SIG-M5 (cell line): ENCODE measurements at regions not wholly inside any gene's neighbourhood (a gene's known extent, or its start where the extent isn't known, plus 50 kb on each side); places are given as distances from the start of the nearest gene placed in this dataset.

Source experiments
- DNase-seq: peaks from one replicate; lab custom pipeline; 2025; lab: John Stamatoyannopoulos, UW

DNA sequence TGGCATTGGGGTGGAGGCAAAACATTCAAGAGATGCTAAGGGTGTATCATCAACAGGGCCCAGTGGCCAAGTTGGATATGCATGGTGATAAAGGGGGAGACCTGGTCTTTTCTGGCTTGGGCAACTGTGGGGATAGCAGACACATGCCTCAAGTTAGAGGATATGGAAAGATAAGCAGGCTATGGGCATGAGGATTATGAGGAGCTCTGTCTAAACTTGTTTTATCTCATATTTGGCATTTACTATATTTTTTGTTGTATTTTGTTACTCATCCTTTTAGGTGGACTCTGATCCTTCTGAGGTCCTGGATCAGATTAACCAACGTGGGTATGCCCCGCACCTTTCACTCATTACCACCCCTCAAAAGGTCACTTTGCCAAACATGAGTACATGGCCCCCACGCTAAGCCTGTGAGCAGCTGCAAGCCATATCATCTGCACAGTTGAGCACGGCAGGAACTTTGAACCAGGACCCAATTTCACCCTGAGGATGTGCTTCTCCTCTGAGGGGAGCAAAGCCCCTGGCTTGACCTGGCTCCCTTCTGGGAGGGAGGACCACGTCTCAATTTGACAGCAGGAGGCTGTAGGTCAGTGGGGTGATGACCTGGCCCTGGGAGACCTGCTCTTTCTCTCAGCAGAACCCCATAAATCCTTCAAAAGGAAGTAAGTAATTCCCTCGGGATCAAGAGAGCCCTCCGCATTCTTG is 71.1 kb upstream of the CD180 start:
- no peak for DNase-seq

DNA sequence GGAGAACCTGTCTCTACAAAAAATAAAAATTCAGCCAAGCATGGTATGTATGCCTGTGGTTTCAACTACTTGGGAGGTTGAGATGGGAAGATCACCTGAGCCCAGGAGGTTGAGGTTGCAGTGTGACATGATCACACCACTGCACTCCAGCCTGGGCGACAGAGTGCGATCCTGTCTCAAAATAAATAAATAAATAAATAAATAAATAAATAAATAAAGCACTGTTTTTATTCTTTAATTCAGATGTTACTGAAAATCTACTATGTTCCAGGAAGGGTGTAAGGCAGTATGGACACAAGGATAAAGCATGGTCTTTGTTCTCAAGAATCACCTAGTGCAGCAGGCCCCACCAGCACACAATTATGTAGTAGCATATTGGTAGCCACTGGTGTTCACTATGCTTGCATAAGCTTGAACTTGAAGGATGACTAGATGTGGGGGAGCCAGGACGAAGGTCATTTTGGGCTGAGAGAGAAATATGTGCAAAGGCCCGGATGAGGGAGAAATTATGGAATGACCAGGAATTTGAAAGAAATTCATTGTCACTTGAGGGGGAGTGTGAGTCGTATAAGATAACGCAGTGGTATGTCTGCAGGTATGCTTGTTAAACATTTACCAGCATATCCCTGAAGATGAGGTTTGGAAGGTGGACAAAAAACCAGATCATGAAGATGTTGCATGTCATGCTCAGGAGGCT is 70.2 kb upstream of the CD180 start:
- no peak for DNase-seq

DNA sequence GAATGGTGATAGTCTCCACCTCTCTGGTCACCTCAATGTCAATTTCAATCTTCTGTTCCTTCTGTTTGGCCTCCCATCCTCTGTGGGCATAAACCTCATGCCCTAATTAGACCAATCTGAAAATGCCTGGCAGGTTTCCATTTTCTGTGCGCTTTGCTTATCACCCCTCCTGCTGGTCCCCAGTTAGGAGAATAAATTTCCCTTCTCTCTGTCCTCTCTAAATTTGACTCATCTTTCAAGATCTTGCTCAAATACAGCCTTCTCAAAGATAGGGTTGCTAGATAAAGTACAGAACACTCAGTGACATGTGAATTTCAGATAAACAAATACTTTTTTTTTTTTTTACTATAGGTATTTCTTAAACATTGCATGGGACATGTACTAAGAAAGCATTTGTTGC is 69.4 kb upstream of the CD180 start:
- no peak for DNase-seq

DNA sequence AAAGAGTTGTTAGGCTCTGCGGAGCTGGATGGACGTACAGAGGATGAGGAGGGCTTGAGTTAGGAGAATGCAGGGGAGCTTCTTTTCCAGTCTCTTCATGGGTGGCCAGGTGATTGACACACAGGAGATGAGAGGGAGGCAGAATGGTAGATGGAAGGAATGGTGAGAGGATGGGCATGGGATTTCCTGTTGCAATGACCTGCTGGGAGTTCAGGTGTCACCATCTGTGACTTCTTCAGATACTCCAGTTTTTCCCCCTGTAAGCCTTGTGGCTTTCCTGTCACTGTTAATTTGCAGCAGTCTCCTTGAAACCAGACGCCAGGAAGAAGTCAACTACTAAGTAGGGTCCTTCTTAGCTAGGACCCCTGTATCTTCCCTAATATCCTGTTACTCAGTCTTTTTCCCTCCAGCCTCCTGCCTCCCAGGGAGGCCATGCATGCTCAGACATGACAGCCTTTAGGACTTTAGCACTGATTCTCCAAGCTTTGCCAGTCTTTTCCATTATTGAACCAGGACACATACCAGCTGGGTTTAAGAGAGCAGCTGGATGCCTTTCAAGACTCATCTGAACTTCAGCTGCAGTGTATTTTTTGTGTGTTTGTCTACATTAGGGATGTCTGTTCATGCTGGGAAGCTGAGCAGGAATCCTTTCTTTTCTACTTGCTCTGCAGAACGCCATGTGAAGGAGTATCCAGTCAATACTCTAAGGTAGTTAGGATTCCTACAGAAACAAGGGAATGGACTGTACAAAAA is 67.2 kb upstream of the CD180 start:
- no peak for DNase-seq

DNA sequence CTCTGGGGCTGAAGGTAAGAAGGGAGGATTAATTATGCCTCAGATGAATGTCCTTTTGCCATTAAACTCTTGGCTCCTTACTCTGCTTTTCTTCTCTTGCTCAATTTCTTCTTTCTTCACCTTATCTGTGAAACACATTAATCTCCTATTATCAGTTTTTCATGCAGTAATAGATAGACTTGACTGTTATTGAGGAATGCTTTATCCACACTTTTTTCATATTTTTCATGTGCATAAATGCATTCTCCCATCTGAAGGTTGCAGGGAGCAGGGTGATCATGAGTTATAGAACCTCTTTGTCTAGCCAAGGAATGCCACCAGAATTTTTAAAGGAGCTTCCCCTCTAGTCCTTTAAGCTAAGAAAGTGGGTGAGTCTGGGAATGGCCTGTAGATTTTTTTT is 66.4 kb upstream of the CD180 start:
- DNase-seq = no peak

DNA sequence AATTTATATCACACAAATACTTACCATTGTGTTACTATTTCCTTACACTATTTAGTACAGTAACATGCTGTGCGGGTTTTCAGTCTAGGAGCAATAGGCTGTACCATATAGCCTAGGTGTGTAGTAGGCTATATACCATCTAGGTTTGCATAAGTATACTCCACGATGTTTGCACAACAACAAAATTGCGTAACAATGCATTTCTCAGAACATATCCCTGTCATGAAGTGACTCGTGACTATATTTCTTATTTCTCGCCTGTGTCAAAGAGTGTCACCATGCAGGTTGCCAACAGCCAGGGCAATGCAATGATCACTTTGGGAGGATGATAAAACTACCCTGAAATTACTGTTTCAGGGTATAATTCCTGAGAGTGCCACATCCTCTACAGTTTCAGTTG is 65.6 kb upstream of the CD180 start:
- no peak for DNase-seq

DNA sequence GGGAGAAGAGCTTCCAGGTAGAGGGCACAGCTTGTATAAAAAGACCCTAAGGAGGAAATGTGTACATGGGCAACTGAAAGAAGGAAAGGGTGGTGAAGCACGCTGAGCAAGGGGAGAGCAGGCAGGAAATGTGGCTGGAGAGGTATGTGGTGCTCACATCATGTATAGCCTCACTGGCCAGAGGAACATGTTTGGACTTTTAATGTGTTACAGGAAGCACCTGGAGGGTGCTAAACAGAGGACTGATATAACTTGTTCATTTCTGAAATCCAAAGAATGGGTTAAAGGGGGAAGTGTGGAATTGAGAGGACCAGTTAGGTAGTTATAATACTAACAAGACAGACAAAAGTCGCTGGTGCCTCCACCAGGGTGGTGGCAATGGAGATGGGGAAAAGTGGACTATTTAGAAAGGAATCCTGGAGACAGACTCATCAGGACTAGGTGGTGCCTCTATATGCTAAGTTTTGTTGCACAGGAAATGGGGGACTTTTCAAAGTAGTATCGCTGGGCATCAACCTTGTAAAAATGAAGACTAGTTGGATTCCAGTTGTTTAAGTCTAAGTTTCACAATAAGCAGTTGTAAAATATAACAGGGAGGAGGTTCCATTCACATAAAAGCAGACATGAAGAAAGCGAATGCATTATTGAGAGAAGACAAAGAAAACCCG is 63.1 kb upstream of the CD180 start:
- no peak for DNase-seq

DNA sequence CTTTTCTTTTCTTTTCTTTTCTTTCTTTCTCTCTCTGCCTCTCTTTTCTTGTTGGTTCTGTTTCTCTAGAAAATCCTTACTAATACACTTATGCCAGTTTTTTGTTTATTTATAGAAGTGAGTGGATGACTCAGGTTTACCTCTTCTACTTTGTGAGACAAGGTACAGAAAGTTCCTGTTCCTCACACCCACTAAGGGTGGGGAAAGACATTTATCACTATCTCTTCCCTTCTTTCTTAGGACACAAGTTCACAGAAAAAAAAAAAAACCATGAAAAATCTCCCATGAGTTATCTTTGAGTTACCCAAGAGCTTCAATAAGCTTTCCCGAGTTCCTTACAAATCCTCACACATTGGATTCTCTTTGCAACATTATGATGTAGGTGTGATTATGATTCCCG is 60.9 kb upstream of the CD180 start:
- no peak for DNase-seq

DNA sequence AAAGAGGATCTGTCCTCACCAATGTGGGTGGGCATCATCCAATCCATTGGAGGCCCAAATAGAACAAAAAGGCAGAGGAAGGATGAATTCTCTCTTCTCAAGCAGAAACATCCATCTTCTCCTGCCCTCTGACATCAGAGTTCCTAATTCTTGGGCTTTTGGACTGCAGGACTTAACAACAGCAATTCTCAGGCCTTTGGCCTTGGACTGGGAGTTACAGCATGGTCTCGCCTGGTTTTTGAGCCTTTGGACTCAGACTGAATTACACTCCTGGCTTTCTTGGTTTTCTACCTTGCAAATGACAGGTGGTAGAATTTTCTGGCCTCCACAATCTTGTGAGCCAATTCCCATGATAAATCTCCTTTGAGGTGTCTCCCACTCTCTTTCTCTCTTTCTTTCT is 60.5 kb upstream of the CD180 start:
- DNase-seq = no peak

DNA sequence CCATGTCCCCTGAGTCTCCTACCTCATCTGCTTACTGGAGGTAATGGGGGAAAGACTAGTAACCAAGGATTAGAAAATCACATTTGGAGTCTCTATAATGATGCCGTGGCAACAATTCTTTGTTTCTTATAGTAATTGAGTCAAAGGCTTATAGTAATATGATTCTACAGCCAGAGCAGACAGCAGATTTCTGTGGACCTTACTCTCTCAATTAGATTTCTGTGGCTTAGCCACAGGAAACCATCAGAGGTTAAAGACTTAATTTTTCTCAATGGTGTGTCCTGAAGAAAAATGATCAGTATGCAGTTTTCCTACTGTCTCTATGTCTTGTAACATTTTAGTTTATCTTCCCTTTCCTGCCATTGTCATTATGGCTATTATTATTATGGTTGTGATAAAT is 59.3 kb upstream of the CD180 start:
- no peak for DNase-seq

DNA sequence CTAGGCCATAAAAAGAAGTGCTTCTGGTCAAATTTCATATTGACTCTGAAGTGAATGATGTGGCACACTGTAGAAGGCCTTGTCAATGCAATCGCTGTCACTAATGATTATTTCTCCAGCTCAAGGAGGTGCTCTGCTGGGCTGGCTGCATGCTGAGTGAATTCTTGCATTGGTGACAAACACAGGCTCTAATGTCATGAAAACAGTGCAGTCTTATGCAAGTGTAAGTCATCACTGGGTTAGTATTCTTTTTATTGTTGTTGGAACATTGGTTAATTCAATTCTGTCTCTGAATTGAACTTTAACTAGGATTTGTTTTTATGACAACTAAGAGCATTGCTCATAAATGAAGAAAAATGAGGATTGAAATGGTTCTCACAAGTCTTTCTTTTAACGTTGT is 57.3 kb upstream of the CD180 start:
- no peak for DNase-seq

DNA sequence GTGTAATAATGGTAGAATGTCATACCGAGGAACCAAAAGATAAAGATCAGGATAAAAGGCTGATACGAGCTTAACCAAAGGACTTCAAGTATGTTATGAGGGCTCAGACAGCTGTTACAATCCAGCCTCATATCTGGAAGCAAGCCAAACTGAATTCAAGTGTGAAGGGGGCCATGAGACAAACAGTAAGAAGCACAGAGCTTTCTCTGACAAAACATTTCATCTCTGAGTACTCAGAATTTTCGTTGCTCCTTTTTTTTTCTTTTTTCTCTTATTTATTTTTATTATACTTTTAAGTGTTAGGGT is 52.9 kb upstream of the CD180 start:
- no peak for DNase-seq

DNA sequence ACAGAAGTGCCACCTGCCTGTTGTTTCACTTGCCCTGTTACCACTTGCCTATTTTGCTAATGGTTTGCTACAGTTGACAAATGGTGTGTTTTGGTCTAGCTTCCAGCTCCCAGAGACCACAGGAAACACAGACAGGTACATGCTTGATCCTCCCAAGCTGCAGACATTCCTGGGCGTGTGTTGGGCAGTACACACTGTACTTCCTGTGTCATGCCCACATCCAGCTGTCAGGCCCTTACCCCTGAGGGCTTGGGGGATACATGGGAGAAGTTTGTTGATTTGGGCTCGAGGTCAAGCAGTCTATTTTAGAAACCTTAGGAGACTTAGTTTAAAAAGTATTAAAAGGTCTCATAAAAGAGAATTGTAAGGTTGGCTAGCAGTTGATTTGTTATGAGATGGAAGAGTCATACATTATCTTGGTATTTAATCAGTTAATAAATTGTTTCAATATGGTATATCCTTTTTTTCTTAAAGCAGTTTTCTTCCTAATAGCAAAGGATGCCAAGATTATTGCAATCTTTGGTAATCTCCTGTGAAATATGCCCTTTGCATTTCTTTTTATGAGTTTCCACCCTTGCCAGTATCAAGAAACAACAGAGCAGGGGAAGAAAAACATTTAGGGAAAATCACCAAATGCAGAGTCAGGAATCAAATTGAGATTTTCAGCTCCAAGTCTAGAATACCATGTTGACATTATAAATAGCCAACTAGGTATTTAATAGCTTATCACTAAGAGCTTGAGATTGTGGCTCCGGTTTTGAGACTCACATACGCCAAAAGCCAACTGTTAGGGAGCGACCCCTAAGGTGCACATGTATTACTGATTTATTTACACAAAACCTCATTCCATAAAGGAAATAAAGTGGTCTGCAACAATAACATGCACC is 52.3 kb upstream of the CD180 start:
- DNase-seq = no peak

DNA sequence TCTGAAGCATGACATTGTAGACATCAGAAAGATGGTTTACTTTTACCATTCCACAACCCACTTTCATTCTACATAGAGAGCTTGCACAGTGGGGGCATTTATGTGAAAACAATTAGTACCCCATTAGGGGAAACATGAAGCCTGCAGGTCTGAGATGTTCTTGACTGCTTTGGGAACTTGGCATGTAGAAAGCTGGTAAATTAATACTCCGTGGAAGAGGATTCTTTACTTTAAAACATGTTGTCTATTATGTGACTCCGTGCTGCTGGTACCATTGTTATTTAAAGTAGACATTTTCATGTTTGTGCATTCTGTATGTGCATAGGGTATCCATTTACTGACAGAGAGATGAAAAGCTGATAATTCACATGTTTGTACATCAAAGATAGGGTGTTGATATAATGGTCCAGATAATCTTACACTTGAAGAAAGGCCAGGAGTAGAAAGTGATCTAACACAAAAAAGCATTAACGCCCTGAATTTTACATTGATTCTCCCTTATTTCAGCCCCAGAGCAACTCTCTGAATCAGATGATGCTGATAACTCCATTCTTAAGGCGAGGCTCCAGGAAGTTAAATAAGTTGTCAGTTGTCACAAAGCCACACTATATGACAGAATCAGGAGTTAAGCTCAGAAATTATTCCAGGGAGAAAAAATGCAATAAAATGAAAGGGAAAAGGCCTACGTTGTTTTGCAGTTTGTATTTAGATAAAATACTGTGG is 50.1 kb upstream of the CD180 start:
- no peak for DNase-seq
